Neutrophil (primary cell): ENCODE measurements at regions not wholly inside any gene's neighbourhood (a gene's known extent, or its start where the extent isn't known, plus 50 kb on each side); places are given as distances from the start of the nearest gene placed in this dataset.

Experiments
- H3K27ac ChIP-seq: fragments of 200-600 bp; sonication (generic); 2 replicates; pipeline ENCODE4 v1.5.1; 2016; ENCODE audit warnings: mild to moderate bottlenecking, moderate library complexity
- H3K27me3 ChIP-seq: fragments of 200-600 bp; sonication (generic); 2 replicates; pipeline ENCODE4 v1.6.0; 2016; ENCODE audit warnings: mild to moderate bottlenecking
- H3K36me3 ChIP-seq: fragments of 200-600 bp; sonication (generic); 2 replicates; pipeline ENCODE4 v1.5.1; 2017
- H3K4me1 ChIP-seq, 2 experiments: fragments of 200-600 bp in 1 of 2; sonication (generic) in 1 of 2; 1 replicate in 1 of 2; 2 replicates in 1 of 2; pipeline versions ENCODE4 v1.5.1 to v1.6.1; 2013 to 2016; ENCODE audit warnings: low read depth in 1 of 2, low read length in 1 of 2, mild to moderate bottlenecking in 1 of 2, moderate library complexity in 1 of 2; ENCODE audit not compliant: control insufficient read depth in 1 of 2, insufficient read depth in 1 of 2
- H3K4me3 ChIP-seq, 2 experiments: fragments of 200-600 bp in 1 of 2; sonication (generic) in 1 of 2; 1 replicate in 1 of 2; 2 replicates in 1 of 2; pipeline ENCODE4 v1.5.1; 2013 to 2016; ENCODE audit warnings: low read depth in 1 of 2, low read length in 1 of 2, mild to moderate bottlenecking in 1 of 2, moderate library complexity in 1 of 2
- H3K9me3 ChIP-seq: fragments of 200-600 bp; sonication (generic); 2 replicates; pipeline ENCODE4 v1.5.1; 2016
- TF ChIP-seq, protein P1 (sequence below): fragments of 200-600 bp; sonication (generic); IDR thresholded peaks from 2 replicates; pipeline ENCODE4 v1.5.1; 2016; ENCODE audit warnings: antibody characterized with exemption

DNA sequence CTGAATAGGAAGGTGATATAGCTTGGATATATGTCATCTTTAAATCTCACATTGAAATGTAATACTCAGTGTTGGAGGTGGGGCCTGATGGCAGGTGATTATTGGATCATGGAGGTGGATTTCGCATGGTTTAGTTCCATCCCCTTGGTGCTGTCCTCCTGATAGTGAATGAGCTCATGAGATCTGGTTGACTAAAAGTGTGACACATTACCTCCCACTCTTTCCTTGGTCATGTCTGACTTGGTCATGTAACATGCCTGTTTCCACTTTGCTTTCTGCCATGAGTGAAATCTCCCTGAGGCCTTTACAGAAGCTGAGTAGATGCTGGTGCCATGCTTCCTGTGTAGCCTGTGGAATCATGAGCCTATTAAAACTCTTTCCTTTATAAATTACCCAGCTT lies 664.5 kb upstream of the NR5A2 start:
- Histone ChIP-seq H3K27ac (no peak overlapping the region), H3K4me3 (no peak overlapping the region), H3K9me3 (no peaks in the 10 kb centered on the region), H3K27me3 (no peaks in the 10 kb centered on the region), H3K4me1 (no peaks in the 10 kb centered on the region), H3K36me3 (no peaks in the 10 kb centered on the region)
- TF ChIP-seq, protein P1, sequence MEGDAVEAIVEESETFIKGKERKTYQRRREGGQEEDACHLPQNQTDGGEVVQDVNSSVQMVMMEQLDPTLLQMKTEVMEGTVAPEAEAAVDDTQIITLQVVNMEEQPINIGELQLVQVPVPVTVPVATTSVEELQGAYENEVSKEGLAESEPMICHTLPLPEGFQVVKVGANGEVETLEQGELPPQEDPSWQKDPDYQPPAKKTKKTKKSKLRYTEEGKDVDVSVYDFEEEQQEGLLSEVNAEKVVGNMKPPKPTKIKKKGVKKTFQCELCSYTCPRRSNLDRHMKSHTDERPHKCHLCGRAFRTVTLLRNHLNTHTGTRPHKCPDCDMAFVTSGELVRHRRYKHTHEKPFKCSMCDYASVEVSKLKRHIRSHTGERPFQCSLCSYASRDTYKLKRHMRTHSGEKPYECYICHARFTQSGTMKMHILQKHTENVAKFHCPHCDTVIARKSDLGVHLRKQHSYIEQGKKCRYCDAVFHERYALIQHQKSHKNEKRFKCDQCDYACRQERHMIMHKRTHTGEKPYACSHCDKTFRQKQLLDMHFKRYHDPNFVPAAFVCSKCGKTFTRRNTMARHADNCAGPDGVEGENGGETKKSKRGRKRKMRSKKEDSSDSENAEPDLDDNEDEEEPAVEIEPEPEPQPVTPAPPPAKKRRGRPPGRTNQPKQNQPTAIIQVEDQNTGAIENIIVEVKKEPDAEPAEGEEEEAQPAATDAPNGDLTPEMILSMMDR: no peak

DNA sequence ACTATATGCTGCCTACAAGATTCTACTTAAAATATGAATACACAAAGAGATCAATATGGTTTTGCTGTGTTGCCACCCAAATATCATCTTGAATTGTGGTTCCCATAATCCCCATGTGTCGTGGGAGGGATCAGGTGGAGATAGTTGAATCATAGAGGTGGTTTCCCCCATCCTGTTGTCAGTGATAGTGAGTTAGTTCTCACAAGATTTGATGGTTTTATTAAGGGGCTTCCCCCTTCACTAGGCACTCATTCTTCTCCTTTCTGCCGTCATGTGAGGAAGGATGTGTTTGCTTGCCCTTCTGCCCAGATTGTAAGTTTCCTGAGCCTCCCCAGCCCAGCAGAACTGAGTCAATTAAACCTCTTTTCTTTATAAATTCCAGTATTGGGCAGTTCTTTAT lies 654.4 kb upstream of the NR5A2 start:
- Histone ChIP-seq H3K4me3 (no peak overlapping the region), H3K9me3 (no peaks in the 10 kb centered on the region), H3K27ac (no peak overlapping the region), H3K36me3 (no peaks in the 10 kb centered on the region), H3K4me1 (no peaks in the 10 kb centered on the region), H3K27me3 (no peaks in the 10 kb centered on the region)
- TF ChIP-seq, protein P1: no peak

DNA sequence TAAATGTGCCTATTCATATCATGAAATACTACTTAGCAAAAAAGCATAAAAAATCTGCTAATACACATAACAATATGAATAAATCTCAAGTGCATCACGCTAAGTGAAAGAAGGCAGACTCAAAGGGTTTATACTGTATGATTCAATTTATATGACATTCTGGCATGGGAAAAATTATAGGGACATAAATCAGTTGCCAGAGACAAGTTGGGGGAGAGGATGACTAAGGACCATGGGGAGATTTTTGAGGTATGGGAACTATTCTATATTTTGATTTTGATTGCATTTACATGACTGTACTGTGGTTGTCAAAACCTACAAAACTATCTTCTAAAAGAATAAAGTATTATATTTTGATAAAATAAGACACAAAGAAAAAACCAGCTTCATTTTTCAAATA lies 650.3 kb upstream of the NR5A2 start:
- H3K9me3 ChIP-seq: no peaks in the 10 kb centered on the region
- H3K27me3 ChIP-seq: no peaks in the 10 kb centered on the region
- no peaks in the 10 kb centered on the region for H3K4me1 ChIP-seq
- no peak overlapping the region for H3K4me3 ChIP-seq
- H3K27ac ChIP-seq: no peak overlapping the region
- no peaks in the 10 kb centered on the region for H3K36me3 ChIP-seq
- TF ChIP-seq, protein P1: no peak

DNA sequence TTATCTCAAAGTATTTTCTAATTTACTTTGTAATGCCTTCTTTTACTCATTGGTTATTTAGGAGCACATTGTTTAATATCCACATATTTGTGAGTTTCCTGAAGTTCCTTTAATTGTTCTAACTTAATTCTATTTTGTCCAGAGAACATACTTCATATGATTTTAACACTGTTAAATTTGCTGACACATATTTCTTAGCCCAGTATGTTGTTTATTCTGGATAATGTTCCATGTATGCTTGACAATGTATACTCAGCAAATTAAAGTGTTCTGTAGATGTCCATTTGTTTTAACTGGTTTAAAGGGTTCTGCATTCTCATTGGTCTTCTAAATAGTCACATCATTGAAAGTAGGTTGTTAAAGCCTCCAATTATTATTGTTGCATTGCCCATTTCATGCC lies 643.7 kb upstream of the NR5A2 start:
- H3K36me3 ChIP-seq: no peaks in the 10 kb centered on the region
- TF ChIP-seq, protein P1: no peak

DNA sequence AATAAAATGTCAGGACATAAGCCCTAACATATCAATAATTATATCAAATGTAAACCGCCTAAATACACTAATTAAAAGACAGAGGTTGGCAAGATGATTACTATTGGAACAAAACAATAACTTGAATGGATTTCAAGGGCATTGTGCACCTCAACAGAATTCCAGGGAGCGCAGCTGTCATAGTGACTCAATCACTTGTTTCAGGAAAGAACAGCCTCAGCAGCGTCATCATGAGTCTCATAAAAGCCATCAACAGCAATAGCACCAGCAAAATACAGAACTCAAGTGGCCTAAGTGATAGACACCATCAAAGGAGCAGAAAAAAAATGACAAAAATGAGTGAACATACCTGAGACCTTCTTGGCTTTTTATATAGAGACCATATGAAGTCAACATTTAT lies 632.7 kb upstream of the NR5A2 start:
- TF ChIP-seq, protein P1: no peak
- no peak overlapping the region for H3K27ac ChIP-seq

More for the DNA sequence above, 643.7 kb upstream of the NR5A2 start:
- Histone ChIP-seq H3K9me3 (no peaks in the 10 kb centered on the region), H3K27ac (no peak overlapping the region), H3K27me3 (no peaks in the 10 kb centered on the region), H3K4me1 (no peaks in the 10 kb centered on the region), H3K4me3 (no peak overlapping the region)

DNA sequence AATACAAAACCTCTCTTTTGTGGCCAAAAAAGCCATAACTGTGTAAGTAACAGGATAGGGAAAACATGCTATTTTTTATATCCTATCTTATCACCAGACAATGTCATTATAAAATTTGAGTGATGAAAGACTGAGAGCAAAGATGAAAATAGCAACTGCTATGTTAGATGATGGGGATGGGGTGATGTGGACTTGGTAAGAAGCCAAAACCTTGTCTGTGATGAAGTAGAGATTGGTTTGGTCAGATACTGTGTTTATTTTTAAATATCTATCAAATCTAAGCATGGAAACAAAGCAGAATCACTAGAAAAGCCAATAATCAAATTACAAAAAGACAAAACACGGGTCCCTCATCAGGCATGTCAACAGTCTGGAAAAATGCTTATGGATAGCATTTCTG lies 631.1 kb upstream of the NR5A2 start:
- Histone ChIP-seq H3K4me3 (no peak overlapping the region), H3K4me1 (no peaks in the 10 kb centered on the region), H3K36me3 (no peaks in the 10 kb centered on the region), H3K27ac (no peak overlapping the region), H3K9me3 (no peaks in the 10 kb centered on the region), H3K27me3 (no peaks in the 10 kb centered on the region)
- TF ChIP-seq, protein P1: no peak

More for the DNA sequence above, 632.7 kb upstream of the NR5A2 start:
- no peak overlapping the region for H3K4me3 ChIP-seq
- H3K4me1 ChIP-seq: no peaks in the 10 kb centered on the region
- H3K36me3 ChIP-seq: no peaks in the 10 kb centered on the region
- H3K27me3 ChIP-seq: no peaks in the 10 kb centered on the region
- no peaks in the 10 kb centered on the region for H3K9me3 ChIP-seq
